GM12878 (cell line): ENCODE measurements at regions not wholly inside any gene's neighbourhood (a gene's known extent, or its start where the extent isn't known, plus 50 kb on each side); places are given as distances from the start of the nearest gene placed in this dataset.

ENCODE experiments used
- ATAC-seq: fragments of 200-7000 bp; cut with Tn5 transposase; 3 replicates; pipeline ENCODE4 v1.9.1; 2020; ENCODE audit warnings: mild to moderate bottlenecking, moderate library complexity
- BruUV-seq: library from RNA; stranded (reverse); fragments of 400-500 nt; replicated peaks from 2 replicates; lab custom pipeline; 2021; lab: Mats Ljungman, UMichigan
- CTCF ChIA-PET: fragments of 300-600 bp; sonication (Branson Sonifier 250); formaldehyde crosslinking; extraction: SDS; loops from one replicate; lab custom pipeline; 2021; ENCODE audit warnings: inconsistent platforms; lab: Yijun Ruan, JAX
- POLR2A ChIA-PET: fragments of 350-600 bp; formaldehyde crosslinking; extraction: SDS; loops from one replicate; lab custom pipeline; 2021; ENCODE audit warnings: inconsistent platforms; lab: Charles Lee
- RAD21 ChIA-PET: fragments of 300-600 bp; sonication (Branson Sonifier 250); formaldehyde crosslinking; loops from one replicate; lab custom pipeline; 2023; ENCODE audit warnings: antibody characterized with exemption; ENCODE audit not compliant: unreplicated experiment; lab: Charles Lee
- SMC1A ChIA-PET: fragments of 300-600 bp; sonication (Branson Sonifier 250); formaldehyde crosslinking; loops from one replicate; lab custom pipeline; 2023; ENCODE audit not compliant: unreplicated experiment, uncharacterized antibody; lab: Charles Lee
- DNase-seq: peaks from one replicate; pipeline ENCODE4 v3.0.0-alpha.2; 2011; ENCODE audit warnings: low read depth, low spot score
- FAIRE-seq: peaks from 3 replicates; lab custom pipeline; 2011; peaks lifted over from hg19 to GRCh38; lab: Jason Lieb, UNC
- H2AFZ ChIP-seq: 2 replicates; pipeline ENCODE4 v1.6.0; 2011; ENCODE audit warnings: low read depth, low read length, control low read depth; ENCODE audit not compliant: control insufficient read depth
- H3K27ac ChIP-seq: 2 replicates; pipeline ENCODE4 v1.5.1; 2011; ENCODE audit warnings: control low read depth; ENCODE audit not compliant: control insufficient read depth, insufficient read depth
- H3K27me3 ChIP-seq, 2 experiments: replicated peaks in 1 of 2; 2 replicates each; pipeline versions ENCODE4 v1.6.0 to v1.6.1; 2011; ENCODE audit warnings: low read length in 1 of 2; ENCODE audit not compliant: control insufficient read depth in 2 of 2, insufficient read depth in 2 of 2
- H3K36me3 ChIP-seq, 2 experiments: 2 replicates each; pipeline ENCODE4 v1.5.1; 2011; ENCODE audit warnings: low read length in 1 of 2; ENCODE audit not compliant: control insufficient read depth in 2 of 2, insufficient read depth in 2 of 2
- H3K4me1 ChIP-seq: 2 replicates; pipeline ENCODE4 v1.6.1; 2011; ENCODE audit warnings: mild to moderate bottlenecking, low read length, moderate library complexity, mixed read lengths; ENCODE audit not compliant: control insufficient read depth, insufficient read depth
- H3K4me2 ChIP-seq: 2 replicates; pipeline ENCODE4 v1.6.0; 2011; ENCODE audit warnings: control low read depth; ENCODE audit not compliant: control insufficient read depth, insufficient read depth
- H3K4me3 ChIP-seq: fragments of 200-600 bp; sonication (generic); 2 replicates; pipeline ENCODE4 v1.5.1; 2016
- H3K79me2 ChIP-seq: 2 replicates; pipeline ENCODE4 v1.6.0; 2011; ENCODE audit warnings: low read length; ENCODE audit not compliant: control insufficient read depth, insufficient read depth
- H3K9ac ChIP-seq: 2 replicates; pipeline ENCODE4 v1.8.0; 2011; ENCODE audit warnings: low read length, control low read depth, mixed read lengths; ENCODE audit not compliant: control insufficient read depth, insufficient read depth
- H3K9me3 ChIP-seq: replicated peaks from 3 replicates; pipeline ENCODE4 v1.5.1; 2011; ENCODE audit warnings: mild to moderate bottlenecking, low read length; ENCODE audit not compliant: control insufficient read depth, insufficient read depth
- H4K20me1 ChIP-seq: 2 replicates; pipeline ENCODE4 v1.6.0; 2011; ENCODE audit not compliant: control insufficient read depth, insufficient read depth
- ESRRA ChIP-seq: IDR thresholded peaks from 2 replicates; pipeline ENCODE4 v1.6.1; 2012; ENCODE audit warnings: mild to moderate bottlenecking, low read length, improper control_type of control experiment
- FOXK2 ChIP-seq: fragments of 450-650 bp; IDR thresholded peaks from 2 replicates; pipeline ENCODE4 v1.6.1; 2017; ENCODE audit warnings: mild to moderate bottlenecking, moderate library complexity
- HDGF ChIP-seq: fragments of 450-650 bp; IDR thresholded peaks from 2 replicates; pipeline ENCODE4 v1.6.1; 2016; ENCODE audit warnings: antibody characterized with exemption
- KDM1A ChIP-seq: fragments of 200-600 bp; sonication (generic); IDR thresholded peaks from 2 replicates; pipeline ENCODE4 v1.6.1; 2016; ENCODE audit warnings: borderline replicate concordance
- SMAD1 ChIP-seq: fragments of 450-650 bp; IDR thresholded peaks from 2 replicates; pipeline ENCODE4 v1.6.1; 2018; ENCODE audit warnings: mild to moderate bottlenecking, low read depth; ENCODE audit not compliant: partially characterized antibody
- SRF ChIP-seq, 2 experiments: IDR thresholded peaks; 2 replicates each; pipeline ENCODE4 v1.6.1; 2011; ENCODE audit warnings: low read depth in 2 of 2, low read length in 2 of 2, mild to moderate bottlenecking in 1 of 2, moderate library complexity in 1 of 2
- WGBS: methylation state at CpG from one replicate; pipeline ENCODE4 v1.1.6; 2016; ENCODE audit warnings: low lambda C conversion rate; ENCODE audit not compliant: insufficient replicate concordance, insufficient coverage; ENCODE audit errors: missing lambda C conversion rate; 5-methylcytosine and 5-hydroxymethylcytosine counted together
- in situ Hi-C: fragments of 300-500 bp; cut with MboI; formaldehyde crosslinking; loops from 9 replicates; pipeline ENCODE4 v1.14.3; 2018; ENCODE audit warnings: mixed read lengths
- intact Hi-C: fragments of 100-400 bp; cut with micrococcal nuclease; formaldehyde crosslinking; loops from one replicate; pipeline ENCODE4 v1.14.2; 2022; ENCODE audit not compliant: unreplicated experiment
- TF ChIP-seq, protein P1 (sequence below): IDR thresholded peaks from 2 replicates; pipeline ENCODE4 v1.6.1; 2012; ENCODE audit warnings: low read length, inconsistent platforms
- TF ChIP-seq, protein P2 (sequence below): fragments of 450-650 bp; conservative IDR thresholded peaks from 2 replicates; pipeline ENCODE4 v1.6.1; 2017; ENCODE audit warnings: mild to moderate bottlenecking, moderate library complexity

DNA sequence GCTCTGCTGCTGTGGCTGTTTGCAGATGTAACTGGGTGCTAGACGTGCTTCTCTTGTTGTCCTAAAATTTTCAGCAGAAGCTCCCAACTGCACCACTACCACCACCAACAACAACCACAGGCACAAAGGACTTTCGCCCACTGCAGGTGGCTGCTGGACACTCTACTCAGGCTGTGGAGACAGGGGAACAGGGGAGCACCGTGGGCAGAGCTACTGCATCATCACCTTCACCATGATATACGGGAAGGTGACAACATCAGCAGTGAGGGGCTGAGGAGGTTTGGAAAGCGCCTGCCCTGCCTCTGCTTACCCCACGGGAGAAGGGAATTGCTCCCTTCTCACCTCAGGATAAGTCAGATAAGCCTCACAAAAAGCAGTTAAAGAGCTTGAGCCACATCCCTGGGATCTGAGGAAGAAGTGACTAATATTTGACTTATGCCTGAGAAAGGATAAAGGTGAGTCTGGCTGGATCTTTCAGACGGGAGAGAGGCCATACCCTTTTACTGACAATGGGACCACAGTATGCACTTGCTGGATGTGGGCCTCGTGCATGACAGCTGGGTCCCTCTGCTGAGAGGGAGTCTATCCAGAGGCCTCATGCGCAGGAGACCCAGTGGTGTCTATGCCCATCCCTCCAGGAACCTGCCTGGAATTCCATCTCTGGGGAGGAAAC, 217.6 kb downstream of the KLF6 start:
- Histone ChIP-seq H4K20me1 (no peaks in the 10 kb centered on the region), H2AFZ (no peak overlapping the region), H3K4me1 (no peaks in the 10 kb centered on the region), H3K9me3 (no peaks in the 10 kb centered on the region), H3K9ac (no peak overlapping the region), H3K36me3 (no peaks in the 10 kb centered on the region), H3K4me2 (no peak overlapping the region), H3K27me3 (no peaks in the 10 kb centered on the region), H3K79me2 (no peaks in the 10 kb centered on the region), H3K27ac (no peak overlapping the region), H3K4me3 (no peak overlapping the region)
- in situ Hi-C loops (no loop called here), intact Hi-C loops (no loop called here)
- FAIRE-seq (no peak), ATAC-seq (no peak), DNase-seq (no peak)
- ChIA-PET SMC1A (no interaction called here), RAD21 (no interaction called here), CTCF (no interaction called here), POLR2A (no interaction called here)
- BruUV-seq, result no TSS peak
- WGBS, result 22% methylated on average over 9 of the region's 9 CpGs
- TF ChIP-seq HDGF (no peak), SMAD1 (no peak)

GRCh38 chr10:3566627-3567026, 218.4 kb downstream of the KLF6 start:
- 50% methylated on average over 1 of the region's 1 CpG for WGBS
- Histone ChIP-seq H3K4me3 (no peak overlapping the region), H3K79me2 (no peaks in the 10 kb centered on the region), H3K9me3 (no peaks in the 10 kb centered on the region), H3K27ac (no peak overlapping the region), H3K4me1 (no peaks in the 10 kb centered on the region), H3K9ac (no peak overlapping the region), H3K27me3 (no peaks in the 10 kb centered on the region), H3K4me2 (no peak overlapping the region), H4K20me1 (no peaks in the 10 kb centered on the region), H3K36me3 (no peaks in the 10 kb centered on the region), H2AFZ (no peak overlapping the region)
- no peak for FAIRE-seq
- ChIA-PET CTCF (no interaction called here), SMC1A (no interaction called here), RAD21 (no interaction called here), POLR2A (no interaction called here)
- TF ChIP-seq, protein P1, sequence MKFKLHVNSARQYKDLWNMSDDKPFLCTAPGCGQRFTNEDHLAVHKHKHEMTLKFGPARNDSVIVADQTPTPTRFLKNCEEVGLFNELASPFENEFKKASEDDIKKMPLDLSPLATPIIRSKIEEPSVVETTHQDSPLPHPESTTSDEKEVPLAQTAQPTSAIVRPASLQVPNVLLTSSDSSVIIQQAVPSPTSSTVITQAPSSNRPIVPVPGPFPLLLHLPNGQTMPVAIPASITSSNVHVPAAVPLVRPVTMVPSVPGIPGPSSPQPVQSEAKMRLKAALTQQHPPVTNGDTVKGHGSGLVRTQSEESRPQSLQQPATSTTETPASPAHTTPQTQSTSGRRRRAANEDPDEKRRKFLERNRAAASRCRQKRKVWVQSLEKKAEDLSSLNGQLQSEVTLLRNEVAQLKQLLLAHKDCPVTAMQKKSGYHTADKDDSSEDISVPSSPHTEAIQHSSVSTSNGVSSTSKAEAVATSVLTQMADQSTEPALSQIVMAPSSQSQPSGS, result no peak
- no peak for TF ChIP-seq KDM1A
- no peak for TF ChIP-seq SRF (IDR thresholded peaks at IDR 0.05; ENCODE audit: low read depth in 2 of 2, low read length in 2 of 2)
- TF ChIP-seq, protein P2, sequence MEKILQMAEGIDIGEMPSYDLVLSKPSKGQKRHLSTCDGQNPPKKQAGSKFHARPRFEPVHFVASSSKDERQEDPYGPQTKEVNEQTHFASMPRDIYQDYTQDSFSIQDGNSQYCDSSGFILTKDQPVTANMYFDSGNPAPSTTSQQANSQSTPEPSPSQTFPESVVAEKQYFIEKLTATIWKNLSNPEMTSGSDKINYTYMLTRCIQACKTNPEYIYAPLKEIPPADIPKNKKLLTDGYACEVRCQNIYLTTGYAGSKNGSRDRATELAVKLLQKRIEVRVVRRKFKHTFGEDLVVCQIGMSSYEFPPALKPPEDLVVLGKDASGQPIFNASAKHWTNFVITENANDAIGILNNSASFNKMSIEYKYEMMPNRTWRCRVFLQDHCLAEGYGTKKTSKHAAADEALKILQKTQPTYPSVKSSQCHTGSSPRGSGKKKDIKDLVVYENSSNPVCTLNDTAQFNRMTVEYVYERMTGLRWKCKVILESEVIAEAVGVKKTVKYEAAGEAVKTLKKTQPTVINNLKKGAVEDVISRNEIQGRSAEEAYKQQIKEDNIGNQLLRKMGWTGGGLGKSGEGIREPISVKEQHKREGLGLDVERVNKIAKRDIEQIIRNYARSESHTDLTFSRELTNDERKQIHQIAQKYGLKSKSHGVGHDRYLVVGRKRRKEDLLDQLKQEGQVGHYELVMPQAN, result no peak
- no peak for TF ChIP-seq ESRRA
- TF ChIP-seq FOXK2, result no peak
- intact Hi-C loops (no loop called here), in situ Hi-C loops (no loop called here)
- BruUV-seq, result no TSS peak
- no peak for ATAC-seq
- DNase-seq, result no peak
